Breast epithelium (tissue), 4 donors: ENCODE measurements at regions not wholly inside any gene's neighbourhood (a gene's known extent, or its start where the extent isn't known, plus 50 kb on each side); places are given as distances from the start of the nearest gene placed in this dataset.

ENCODE experiments used
- DNase-seq, 2 donors: peaks; one replicate each; pipeline ENCODE4 v3.0.0-alpha.2; 2019; ENCODE audit warnings: low spot score in 2 of 2
- H3K27ac ChIP-seq, 2 donors: fragments of 200-600 bp; sonication (generic) in 1 of 2; one replicate each; pipeline ENCODE4 v1.5.1; 2016 to 2019; ENCODE audit warnings: mild to moderate bottlenecking in 1 of 2
- H3K27me3 ChIP-seq, 2 donors: fragments of 200-600 bp; sonication (generic) in 1 of 2; one replicate each; pipeline versions ENCODE4 v1.5.1 to v1.6.0; 2017 to 2019; ENCODE audit warnings: control low read depth in 1 of 2, mild to moderate bottlenecking in 1 of 2
- H3K36me3 ChIP-seq: fragments of 200-600 bp; one replicate; pipeline ENCODE4 v1.5.1; 2019
- H3K4me1 ChIP-seq, 2 donors: fragments of 200-600 bp; sonication (generic); one replicate each; pipeline ENCODE4 v1.5.1; 2016 to 2019; ENCODE audit warnings: control low read depth in 1 of 2
- H3K4me3 ChIP-seq, 3 donors: fragments of 200-600 bp; sonication (generic); 1 replicate in 2 of 3; 2 replicates in 1 of 3; pipeline ENCODE4 v1.5.1; 2016 to 2019; ENCODE audit warnings: mild to moderate bottlenecking in 3 of 3, moderate library complexity in 2 of 3
- H3K9me3 ChIP-seq, 2 donors: fragments of 200-600 bp; sonication (generic) in 1 of 2; one replicate each; pipeline ENCODE4 v1.5.1; 2016 to 2019; ENCODE audit warnings: control low read depth in 1 of 2
- CTCF ChIP-seq, 3 donors: fragments of 450-650 bp; IDR thresholded peaks; one replicate each; pipeline ENCODE4 v1.5.1; 2016 to 2017; ENCODE audit warnings: antibody characterized with exemption in 3 of 3, mild to moderate bottlenecking in 3 of 3, moderate library complexity in 3 of 3
- POLR2A ChIP-seq: fragments of 450-650 bp; IDR thresholded peaks from one replicate; pipeline ENCODE4 v1.6.1; 2016; ENCODE audit warnings: antibody characterized with exemption, mild to moderate bottlenecking, moderate library complexity
- POLR2AphosphoS5 ChIP-seq, 3 donors: sonication (generic); formaldehyde crosslinking; IDR thresholded peaks; one replicate each; pipeline ENCODE4 v1.6.1; 2017; ENCODE audit warnings: antibody characterized with exemption in 3 of 3
- intact Hi-C: fragments of 100-400 bp; cut with DNase I; formaldehyde crosslinking; loops from one replicate; pipeline ENCODE4 v1.15.1; 2023; ENCODE audit warnings: low total_unique reads

GRCh38 chr20:11155156-11155756 is 481.5 kb upstream of the JAG1 start:
- DNase-seq = no peak
- intact Hi-C loops = no loop called here
- Histone ChIP-seq H3K4me3 (no peak overlapping the region), H3K4me1 (no peaks in the 10 kb centered on the region), H3K27ac (no peak overlapping the region), H3K9me3 (no peaks in the 10 kb centered on the region), H3K36me3 (no peaks in the 10 kb centered on the region), H3K27me3 (no peaks in the 10 kb centered on the region)
- TF ChIP-seq CTCF (IDR thresholded peaks at IDR 0.05) (no peak), POLR2A (no peak), POLR2AphosphoS5 (IDR thresholded peaks at IDR 0.05) (no peak)

GRCh38 chr20:11156922-11157321 is 483.1 kb upstream of the JAG1 start:
- Histone ChIP-seq H3K4me3 (no peak overlapping the region), H3K4me1 (no peaks in the 10 kb centered on the region), H3K36me3 (no peaks in the 10 kb centered on the region), H3K27me3 (no peaks in the 10 kb centered on the region), H3K9me3 (no peaks in the 10 kb centered on the region), H3K27ac (no peak overlapping the region)
- DNase-seq = no peak
- intact Hi-C loops = no loop called here
- TF ChIP-seq CTCF (IDR thresholded peaks at IDR 0.05) = no peak
- no peak for TF ChIP-seq POLR2A
- TF ChIP-seq POLR2AphosphoS5 (IDR thresholded peaks at IDR 0.05) = no peak

- Histone ChIP-seq H3K4me1 (no peaks in the 10 kb centered on the region), H3K4me3 (no peak overlapping the region), H3K27ac (no peak overlapping the region), H3K36me3 (no peaks in the 10 kb centered on the region), H3K9me3 (no peaks in the 10 kb centered on the region), H3K27me3 (no peaks in the 10 kb centered on the region)
- no peak for TF ChIP-seq POLR2AphosphoS5 (IDR thresholded peaks at IDR 0.05)
- no peak for TF ChIP-seq POLR2A
- TF ChIP-seq CTCF (IDR thresholded peaks at IDR 0.05) = no peak
- intact Hi-C loops = no loop called here
- DNase-seq = no peak
Observed at GRCh38 chr20:11158146-11158545, 484.3 kb upstream of the JAG1 start.

GRCh38 chr20:11158589-11158988 is 484.8 kb upstream of the JAG1 start:
- Histone ChIP-seq H3K4me1 (no peaks in the 10 kb centered on the region), H3K27me3 (no peaks in the 10 kb centered on the region), H3K9me3 (no peaks in the 10 kb centered on the region), H3K27ac (peak overlapping the region in 1 of 2 donors; percentile 14), H3K36me3 (no peaks in the 10 kb centered on the region), H3K4me3 (no peak overlapping the region)
- intact Hi-C loops = no loop called here
- no peak for DNase-seq
- TF ChIP-seq CTCF (IDR thresholded peaks at IDR 0.05) (no peak), POLR2A (no peak), POLR2AphosphoS5 (IDR thresholded peaks at IDR 0.05) (no peak)

GRCh38 chr20:11159728-11160127 is 485.9 kb upstream of the JAG1 start:
- Histone ChIP-seq H3K27me3 (no peaks in the 10 kb centered on the region), H3K4me1 (no peaks in the 10 kb centered on the region), H3K27ac (peak overlapping the region; percentile 2 to 44), H3K9me3 (no peaks in the 10 kb centered on the region), H3K4me3 (no peak overlapping the region), H3K36me3 (no peaks in the 10 kb centered on the region)
- TF ChIP-seq POLR2A = no peak
- intact Hi-C loops = no loop called here
- peak in 1 of 2 donors; percentile 22 for DNase-seq
